ENCODE measurements at regions not wholly inside any gene's neighbourhood (a gene's known extent, or its start where the extent isn't known, plus 50 kb on each side); places are given as distances from the start of the nearest gene placed in this dataset.
"Not testable (repeated sequence)": the region's sequence is repeated elsewhere in the genome, so short reads cannot be mapped to it uniquely, and the experiment has no call there.

DNA sequence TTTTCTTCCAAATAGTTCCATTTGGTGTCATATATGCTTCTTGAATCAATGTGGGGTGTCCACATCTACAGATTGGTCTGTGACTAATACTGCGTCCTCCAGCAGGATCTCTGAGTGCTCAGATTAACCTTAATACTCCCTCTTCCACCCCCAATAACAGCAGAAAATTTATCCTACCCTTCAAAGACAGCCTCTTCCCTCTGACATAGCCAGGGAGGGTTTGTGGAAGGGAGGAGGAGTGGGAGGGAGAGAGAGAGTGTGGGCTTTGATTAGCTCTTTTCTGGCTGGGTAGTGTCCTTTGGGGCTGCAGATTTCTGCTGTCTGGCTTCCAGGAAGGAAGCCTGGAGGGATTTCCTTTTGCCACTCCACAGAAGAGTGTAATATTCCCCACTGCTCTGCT lies 220.7 kb downstream of the TTC6 start:
- TF ChIP-seq, protein P1, sequence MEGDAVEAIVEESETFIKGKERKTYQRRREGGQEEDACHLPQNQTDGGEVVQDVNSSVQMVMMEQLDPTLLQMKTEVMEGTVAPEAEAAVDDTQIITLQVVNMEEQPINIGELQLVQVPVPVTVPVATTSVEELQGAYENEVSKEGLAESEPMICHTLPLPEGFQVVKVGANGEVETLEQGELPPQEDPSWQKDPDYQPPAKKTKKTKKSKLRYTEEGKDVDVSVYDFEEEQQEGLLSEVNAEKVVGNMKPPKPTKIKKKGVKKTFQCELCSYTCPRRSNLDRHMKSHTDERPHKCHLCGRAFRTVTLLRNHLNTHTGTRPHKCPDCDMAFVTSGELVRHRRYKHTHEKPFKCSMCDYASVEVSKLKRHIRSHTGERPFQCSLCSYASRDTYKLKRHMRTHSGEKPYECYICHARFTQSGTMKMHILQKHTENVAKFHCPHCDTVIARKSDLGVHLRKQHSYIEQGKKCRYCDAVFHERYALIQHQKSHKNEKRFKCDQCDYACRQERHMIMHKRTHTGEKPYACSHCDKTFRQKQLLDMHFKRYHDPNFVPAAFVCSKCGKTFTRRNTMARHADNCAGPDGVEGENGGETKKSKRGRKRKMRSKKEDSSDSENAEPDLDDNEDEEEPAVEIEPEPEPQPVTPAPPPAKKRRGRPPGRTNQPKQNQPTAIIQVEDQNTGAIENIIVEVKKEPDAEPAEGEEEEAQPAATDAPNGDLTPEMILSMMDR (IDR thresholded peaks at IDR 0.05): no peak
- H3K4me3 ChIP-seq: no peak overlapping the region

DNA sequence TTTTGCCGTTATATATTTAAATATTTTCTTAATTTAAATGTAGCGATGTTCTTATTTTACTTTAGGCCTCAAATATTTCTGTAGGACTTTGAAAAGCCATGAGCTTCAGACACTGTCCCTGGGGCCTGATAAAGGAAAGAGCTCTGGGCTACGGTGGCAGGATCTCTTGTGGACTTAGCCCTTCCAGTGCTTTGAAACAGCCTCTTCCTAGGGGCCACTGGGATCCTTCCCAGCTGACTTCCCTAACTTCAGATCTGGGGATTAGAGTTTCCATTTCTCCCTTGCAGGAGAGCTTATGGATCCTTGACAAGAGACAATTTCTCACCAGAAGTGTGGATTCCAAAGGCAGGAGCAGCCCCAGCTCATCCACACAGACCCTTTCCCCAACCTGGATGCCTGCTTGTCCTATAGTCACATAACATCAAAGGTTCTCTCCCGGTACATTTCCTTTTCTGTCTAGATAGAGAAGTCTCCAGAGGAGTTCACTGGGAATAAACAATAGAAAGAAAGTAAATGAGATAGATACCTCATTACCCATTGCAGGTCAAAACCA lies 221.4 kb downstream of the TTC6 start:
- Histone ChIP-seq H3K27ac (no peak overlapping the region), H3K36me3 (no peaks in the 10 kb centered on the region), H3K4me3 (no peak overlapping the region), H3K4me1 (no peaks in the 10 kb centered on the region), H3K9me3 (no peaks in the 10 kb centered on the region), H3K27me3 (no peaks in the 10 kb centered on the region)
- TF ChIP-seq, protein P1 (IDR thresholded peaks at IDR 0.05): no peak
- ATAC-seq: no peak
- WGBS, 2 donors: 61 to 64% methylated on average over 4 of the region's 4 CpGs
- no peak for DNase-seq
- intact Hi-C loops (cut with DNase I): no loop called here

More for the DNA sequence above, 220.7 kb downstream of the TTC6 start:
- no peaks in the 10 kb centered on the region for H3K36me3 ChIP-seq
- ATAC-seq (no peak), DNase-seq (no peak)
- WGBS, 2 donors: 48 to 54% methylated on average over 1 of the region's 1 CpG
- intact Hi-C loops (cut with DNase I): no loop called here
- H3K27ac ChIP-seq: no peak overlapping the region
- H3K27me3 ChIP-seq: no peaks in the 10 kb centered on the region
- no peaks in the 10 kb centered on the region for H3K9me3 ChIP-seq
- H3K4me1 ChIP-seq: no peaks in the 10 kb centered on the region

DNA sequence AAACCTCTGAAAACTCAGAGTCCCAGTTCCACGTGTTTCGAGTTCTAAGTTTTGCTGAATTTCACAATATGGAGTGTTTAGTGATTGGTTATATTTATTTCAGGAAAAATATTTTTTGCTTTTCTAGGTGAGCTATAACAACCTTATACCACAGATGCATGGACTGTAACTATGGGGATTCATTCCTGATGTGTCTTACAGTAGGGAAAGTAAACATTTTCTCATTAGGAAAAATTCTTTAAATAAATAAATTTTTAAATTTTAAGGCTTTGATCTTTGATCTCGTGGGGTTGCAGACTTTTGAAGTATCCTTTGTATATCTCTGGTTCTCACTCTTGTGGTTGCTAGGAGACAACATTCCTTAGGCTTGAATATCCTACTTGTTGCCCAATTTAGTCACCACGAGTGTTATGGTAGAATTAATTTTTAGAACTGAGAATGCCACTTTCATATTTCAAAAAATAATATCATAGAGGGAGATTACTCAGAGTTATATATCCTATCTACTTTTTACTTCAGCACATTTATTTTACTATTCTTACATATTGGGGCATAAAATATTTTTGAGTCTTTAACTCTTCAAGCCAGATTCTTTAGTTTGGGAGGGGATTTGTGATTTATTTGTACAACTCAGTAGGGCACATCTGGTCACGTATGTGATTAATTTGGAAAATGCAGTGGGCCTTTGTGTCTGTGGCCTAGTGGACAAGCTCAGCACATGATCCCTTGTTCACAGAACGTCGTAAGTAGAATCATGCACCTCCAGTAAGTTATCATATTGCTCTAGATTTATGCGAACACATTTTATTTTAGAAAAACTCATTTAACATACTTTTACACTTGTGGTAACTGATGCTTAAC lies 224.0 kb downstream of the TTC6 start:
- no peaks in the 10 kb centered on the region for H3K9me3 ChIP-seq
- no peak overlapping the region for H3K4me3 ChIP-seq
- WGBS, 2 donors: 62% methylated on average over 8 of the region's 8 CpGs
- DNase-seq (no peak), ATAC-seq (no peak)
- H3K4me1 ChIP-seq: no peaks in the 10 kb centered on the region
- no peaks in the 10 kb centered on the region for H3K36me3 ChIP-seq
- TF ChIP-seq, protein P1 (IDR thresholded peaks at IDR 0.05): no peak
- no peaks in the 10 kb centered on the region for H3K27me3 ChIP-seq
- intact Hi-C loops (cut with DNase I): no loop called here
- H3K27ac ChIP-seq: no peak overlapping the region

DNA sequence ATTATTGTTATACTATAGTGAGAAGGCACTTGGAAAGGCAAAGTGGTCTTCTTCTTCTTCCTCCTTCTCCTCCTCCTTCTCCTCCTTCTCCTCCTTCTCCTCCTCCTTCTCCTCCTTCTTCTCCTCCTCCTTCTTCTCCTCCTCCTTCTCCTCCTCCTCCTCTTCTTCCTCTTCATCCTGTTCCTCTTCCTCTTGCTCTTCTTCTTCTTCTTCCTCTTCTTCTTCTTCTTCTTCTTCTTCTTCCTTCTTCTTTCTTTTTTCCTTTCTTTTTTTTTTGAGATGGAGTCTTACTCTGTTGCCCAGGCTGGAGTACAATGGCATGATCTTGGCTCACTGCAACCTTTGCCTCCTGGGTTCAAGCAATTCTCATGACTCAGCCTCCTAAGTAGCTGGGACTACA lies 225.4 kb downstream of the TTC6 start:
- ATAC-seq; H3K4me3 ChIP-seq; H3K9me3 ChIP-seq; H3K27ac ChIP-seq; intact Hi-C loops (cut with DNase I); H3K27me3 ChIP-seq; DNase-seq; H3K4me1 ChIP-seq; H3K36me3 ChIP-seq: not testable (repeated sequence)

All from heart right ventricle (tissue), 16 donors.